ENCODE measurements at regions not wholly inside any gene's neighbourhood (a gene's known extent, or its start where the extent isn't known, plus 50 kb on each side); places are given as distances from the start of the nearest gene placed in this dataset.

- intact Hi-C loops (cut with micrococcal nuclease), result no loop called here
- Histone ChIP-seq H4K20me1 (ENCODE audit: insufficient read depth) (no peaks in the 10 kb centered on the region), H3K36me3 (ENCODE audit: control insufficient read depth in 1 of 2, insufficient read depth in 2 of 2, low read length in 2 of 2) (no peaks in the 10 kb centered on the region), H3K4me2 (ENCODE audit: low read length) (no peak overlapping the region), H3K4me1 (ENCODE audit: control insufficient read depth in 1 of 2, insufficient read depth in 2 of 2, low read length in 2 of 2) (no peaks in the 10 kb centered on the region), H3K4me3 (replicated peaks in 1 of 2; ENCODE audit: low read depth in 1 of 2, low read length in 2 of 2) (no peak overlapping the region), H3K79me2 (ENCODE audit: insufficient read depth, low read length) (no peaks in the 10 kb centered on the region), H3K27ac (ENCODE audit: low read depth, low read length) (no peak overlapping the region), H3K9me2 (ENCODE audit: insufficient read depth) (no peaks in the 10 kb centered on the region), H3K9me3 (ENCODE audit: control insufficient read depth in 1 of 2, insufficient read depth in 1 of 2, low read depth in 1 of 2, low read length in 2 of 2) (peaks cover 19 to 49% of the 10 kb centered on the region in 2 experiments; a peak in 3 of 4 replicates), H2AFZ (ENCODE audit: low read depth, low read length, poor library complexity, severe bottlenecking) (no peak overlapping the region), H3K9ac (ENCODE audit: low read length) (no peak overlapping the region), H3K27me3 (ENCODE audit: insufficient read depth, low read length) (no peaks in the 10 kb centered on the region)
- TF ChIP-seq EZH2phosphoT487 (IDR thresholded peaks at IDR 0.05; ENCODE audit: borderline replicate concordance), result no peak
- no peak for TF ChIP-seq ZFX (IDR thresholded peaks at IDR 0.05)
- no peak for TF ChIP-seq RAD21 (IDR thresholded peaks at IDR 0.05; ENCODE audit: low read depth)
- no peak for TF ChIP-seq SP1 (IDR thresholded peaks at IDR 0.05; ENCODE audit: low read depth)
- TF ChIP-seq ZNF274 (IDR thresholded peaks at IDR 0.05; ENCODE audit: low read depth, low read length), result no peak
- TF ChIP-seq YY1 (IDR thresholded peaks at IDR 0.05; ENCODE audit: extremely low read depth, insufficient replicate concordance, low read depth, low read length), result no peak
- TF ChIP-seq JUND (IDR thresholded peaks at IDR 0.05), result no peak
- TF ChIP-seq ATF3 (IDR thresholded peaks at IDR 0.05), result no peak
- TF ChIP-seq TCF7L2 (IDR thresholded peaks at IDR 0.05; ENCODE audit: borderline replicate concordance, extremely low read depth, insufficient read depth, insufficient read length), result no peak
- TF ChIP-seq ELF1 (IDR thresholded peaks at IDR 0.05; ENCODE audit: borderline replicate concordance, low read depth), result no peak
- no peak for TF ChIP-seq EZH2 (IDR thresholded peaks at IDR 0.05)
- TF ChIP-seq REST (IDR thresholded peaks at IDR 0.05; ENCODE audit: low read depth), result no peak
- TF ChIP-seq EGR1 (IDR thresholded peaks at IDR 0.05; ENCODE audit: low read depth), result no peak
- TF ChIP-seq CTCF (IDR thresholded peaks at IDR 0.05 in 2 of 3, conservative IDR thresholded peaks at IDR 0.05 in 1 of 3; ENCODE audit: borderline replicate concordance in 1 of 3, insufficient read depth in 1 of 3, low read depth in 2 of 3, low read length in 2 of 3), result no peak
- TF ChIP-seq POLR2A (IDR thresholded peaks at IDR 0.05; ENCODE audit: borderline replicate concordance, extremely low read depth, insufficient read depth, insufficient read length), result no peak
- no peak for TF ChIP-seq SIN3A (IDR thresholded peaks at IDR 0.05; ENCODE audit: low read depth)
- no peak for TF ChIP-seq SRF (IDR thresholded peaks at IDR 0.05; ENCODE audit: low read depth)
- TF ChIP-seq ZBTB33 (IDR thresholded peaks at IDR 0.05; ENCODE audit: extremely low read depth, insufficient replicate concordance, low read length), result no peak
- TF ChIP-seq CEBPB (IDR thresholded peaks at IDR 0.05; ENCODE audit: low read depth), result no peak
- no peak for TF ChIP-seq FOSL1 (IDR thresholded peaks at IDR 0.05; ENCODE audit: low read depth)
- ChIA-PET CTCF (no interaction called here), RAD21 (ENCODE audit: low non-redundant PET in 1 of 2, low total read pairs in 2 of 2, uncharacterized antibody in 2 of 2, unreplicated experiment in 2 of 2) (no interaction called here), POLR2A (no interaction called here)
- ATAC-seq, result no peak
- no peak for DNase-seq (ENCODE audit: low read depth, low spot score)
- BruUV-seq (replicated peaks), result no TSS peak
Observed at GRCh38 chr17:52244689-52245088, 86.2 kb upstream of the CA10 start.

All from HCT116 (cell line).